WTC11 (cell line): ENCODE measurements at regions not wholly inside any gene's neighbourhood (a gene's known extent, or its start where the extent isn't known, plus 50 kb on each side); places are given as distances from the start of the nearest gene placed in this dataset.

ENCODE experiments used
- ATAC-seq: fragments of 200-7000 bp; cut with Tn5 transposase; 2 replicates; pipeline ENCODE4 v1.10.0; 2021; ENCODE audit warnings: mild to moderate bottlenecking, moderate library complexity
- CTCF ChIA-PET: fragments of 300-600 bp; sonication (Branson Sonifier 250); formaldehyde crosslinking; loops from one replicate; lab custom pipeline; 2021; ENCODE audit warnings: antibody characterized with exemption; lab: Charles Lee
- POLR2A ChIA-PET: fragments of 350-600 bp; sonication (Branson Sonifier 250); formaldehyde crosslinking; loops from one replicate; lab custom pipeline; 2021; ENCODE audit warnings: antibody characterized with exemption; lab: Charles Lee
- DNase-seq: peaks from one replicate; pipeline ENCODE4 v3.0.0; 2021; ENCODE audit warnings: low spot score
- H3K27ac Mint-ChIP-seq: 2 replicates; pipeline ENCODE4 v1.8.0; 2021; ENCODE audit warnings: mixed read lengths
- H3K27me3 Mint-ChIP-seq: 2 replicates; pipeline ENCODE4 v1.8.0; 2021; ENCODE audit warnings: low read depth, mild to moderate bottlenecking, moderate library complexity, mixed read lengths
- H3K36me3 Mint-ChIP-seq: 2 replicates; pipeline ENCODE4 v1.8.0; 2021; ENCODE audit warnings: mixed read lengths
- H3K4me1 Mint-ChIP-seq: 2 replicates; pipeline ENCODE4 v1.8.0; 2022; ENCODE audit warnings: mixed read lengths
- H3K4me3 Mint-ChIP-seq: 2 replicates; pipeline ENCODE4 v1.8.0; 2021; ENCODE audit warnings: mild to moderate bottlenecking, moderate library complexity, mixed read lengths
- H3K9me3 Mint-ChIP-seq: 2 replicates; pipeline ENCODE4 v1.8.0; 2021; ENCODE audit warnings: mixed read lengths
- ARID4B ChIP-seq: sonication (generic); formaldehyde crosslinking; IDR thresholded peaks from 2 replicates; pipeline ENCODE4 v1.8.0; 2023; ENCODE audit warnings: missing genetic modification reagents, mild to moderate bottlenecking, borderline replicate concordance
- ATF2 ChIP-seq: sonication (generic); formaldehyde crosslinking; IDR thresholded peaks from 2 replicates; pipeline ENCODE4 v1.8.1; 2022; ENCODE audit warnings: low read depth, missing genetic modification reagents, borderline replicate concordance
- CREB1 ChIP-seq: sonication (generic); formaldehyde crosslinking; IDR thresholded peaks from 2 replicates; pipeline ENCODE4 v1.8.0; 2023; ENCODE audit warnings: mild to moderate bottlenecking, missing genetic modification reagents
- EMX1 ChIP-seq: fragments of 250-450 bp; sonication (Bioruptor Pico); IDR thresholded peaks from 2 replicates; pipeline ENCODE4 v1.8.0; 2021; ENCODE audit warnings: mild to moderate bottlenecking
- GRHL2 ChIP-seq: fragments of 250-450 bp; sonication (Bioruptor Pico); IDR thresholded peaks from 2 replicates; pipeline ENCODE4 v1.8.0; 2022; ENCODE audit warnings: mild to moderate bottlenecking, moderate library complexity; ENCODE audit not compliant: insufficient replicate concordance, severe bottlenecking
- GTF2I ChIP-seq: fragments of 250-450 bp; sonication (Bioruptor Pico); conservative IDR thresholded peaks from 2 replicates; pipeline ENCODE4 v1.4.0; 2021; ENCODE audit warnings: mild to moderate bottlenecking
- HMGXB4 ChIP-seq: sonication (generic); formaldehyde crosslinking; IDR thresholded peaks from 2 replicates; pipeline ENCODE4 v1.8.1; 2023; ENCODE audit warnings: mild to moderate bottlenecking, moderate library complexity, missing genetic modification reagents
- IRF1 ChIP-seq: sonication (generic); formaldehyde crosslinking; IDR thresholded peaks from 2 replicates; pipeline ENCODE4 v1.8.0; 2023; ENCODE audit warnings: missing genetic modification reagents
- IRF2 ChIP-seq: sonication (generic); formaldehyde crosslinking; IDR thresholded peaks from 2 replicates; pipeline ENCODE4 v1.8.0; 2022; ENCODE audit warnings: low read depth, missing genetic modification reagents, borderline replicate concordance
- KAT7 ChIP-seq: sonication (generic); formaldehyde crosslinking; IDR thresholded peaks from 2 replicates; pipeline ENCODE4 v1.8.1; 2023; ENCODE audit warnings: missing genetic modification reagents, mild to moderate bottlenecking, borderline replicate concordance
- MXD4 ChIP-seq: fragments of 250-450 bp; sonication (Bioruptor Pico); IDR thresholded peaks from 2 replicates; pipeline ENCODE4 v1.8.0; 2021; ENCODE audit warnings: mild to moderate bottlenecking, moderate library complexity, borderline replicate concordance
- MYBL2 ChIP-seq: sonication (generic); formaldehyde crosslinking; IDR thresholded peaks from 2 replicates; pipeline ENCODE4 v1.8.1; 2023; ENCODE audit warnings: mild to moderate bottlenecking, moderate library complexity, missing genetic modification reagents
- NR1H2 ChIP-seq: sonication (generic); formaldehyde crosslinking; IDR thresholded peaks from 2 replicates; pipeline ENCODE4 v1.9.0; 2021; ENCODE audit warnings: mild to moderate bottlenecking, moderate library complexity, missing genetic modification reagents
- NR2C2 ChIP-seq: sonication (generic); formaldehyde crosslinking; IDR thresholded peaks from 2 replicates; pipeline ENCODE4 v1.8.0; 2022; ENCODE audit warnings: mild to moderate bottlenecking, missing genetic modification reagents
- NR3C1 ChIP-seq: sonication (generic); formaldehyde crosslinking; conservative IDR thresholded peaks from 2 replicates; pipeline ENCODE4 v1.8.1; 2023; ENCODE audit warnings: low read depth, mild to moderate bottlenecking, missing genetic modification reagents
- OVOL2 ChIP-seq: fragments of 250-450 bp; sonication (Bioruptor Pico); IDR thresholded peaks from 2 replicates; pipeline ENCODE4 v1.9.0; 2021; ENCODE audit warnings: mild to moderate bottlenecking, borderline replicate concordance
- SP1 ChIP-seq: sonication (generic); formaldehyde crosslinking; conservative IDR thresholded peaks from 2 replicates; pipeline ENCODE4 v1.8.1; 2022; ENCODE audit warnings: missing genetic modification reagents
- TEAD4 ChIP-seq: sonication (generic); formaldehyde crosslinking; IDR thresholded peaks from 2 replicates; pipeline ENCODE4 v1.8.0; 2022; ENCODE audit warnings: mild to moderate bottlenecking, missing genetic modification reagents
- ZBTB43 ChIP-seq: sonication (generic); formaldehyde crosslinking; IDR thresholded peaks from 2 replicates; pipeline ENCODE4 v1.8.1; 2023; ENCODE audit warnings: mild to moderate bottlenecking, missing genetic modification reagents
- ZNF138 ChIP-seq: sonication (generic); formaldehyde crosslinking; conservative IDR thresholded peaks from 2 replicates; pipeline ENCODE4 v1.8.1; 2022; ENCODE audit warnings: mild to moderate bottlenecking, moderate library complexity, missing genetic modification reagents
- ZNF532 ChIP-seq: fragments of 250-450 bp; sonication (Bioruptor Pico); IDR thresholded peaks from 2 replicates; pipeline ENCODE4 v1.9.0; 2021; ENCODE audit warnings: mild to moderate bottlenecking, borderline replicate concordance
- ZNF671 ChIP-seq: fragments of 250-450 bp; sonication (Bioruptor Pico); IDR thresholded peaks from 2 replicates; pipeline ENCODE4 v1.8.0; 2021; ENCODE audit warnings: mild to moderate bottlenecking
- TF ChIP-seq, protein P1 (sequence below): sonication (generic); formaldehyde crosslinking; IDR thresholded peaks from 2 replicates; pipeline ENCODE4 v1.8.1; 2022; ENCODE audit warnings: mild to moderate bottlenecking, moderate library complexity, missing genetic modification reagents

- no peak for TF ChIP-seq ATF2 (CRISPR knock-in tag)
- TF ChIP-seq NR3C1 (CRISPR knock-in tag) = no peak
- TF ChIP-seq ARID4B (CRISPR knock-in tag) = no peak
- no peak for TF ChIP-seq NR1H2 (CRISPR knock-in tag)
- TF ChIP-seq ZBTB43 (CRISPR knock-in tag) = no peak
Observed at GRCh38 chr2:111627256-111627655, 256.7 kb downstream of the ANAPC1 start (continued).

DNA sequence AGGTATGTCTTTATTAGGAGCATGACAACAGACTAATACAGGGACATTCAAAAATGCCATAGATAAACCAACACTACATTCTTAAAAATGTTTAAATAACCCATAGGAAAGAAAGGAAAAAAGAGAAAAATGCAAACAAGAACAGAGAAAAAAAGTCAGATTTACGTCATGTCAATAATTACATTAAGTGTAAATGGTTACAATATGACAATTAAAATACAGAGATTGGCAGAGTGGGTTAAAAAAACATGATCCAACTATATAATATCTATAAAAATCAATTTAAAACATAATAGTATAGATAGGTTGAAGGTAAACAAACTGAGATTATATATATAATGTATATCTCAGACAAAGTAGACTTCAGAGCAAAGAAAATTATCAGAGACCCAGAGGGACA is 255.8 kb downstream of the ANAPC1 start:
- no peaks in the 10 kb centered on the region for H3K4me1 Mint-ChIP-seq
- ChIA-PET POLR2A (no interaction called here), CTCF (no interaction called here)
- peaks cover 42% of the 10 kb centered on the region for H3K9me3 Mint-ChIP-seq
- H3K27ac Mint-ChIP-seq = no peak overlapping the region
- H3K27me3 Mint-ChIP-seq = no peaks in the 10 kb centered on the region
- H3K4me3 Mint-ChIP-seq = no peak overlapping the region
- DNase-seq = no peak
- no peak for ATAC-seq
- peaks cover 21% of the 10 kb centered on the region for H3K36me3 Mint-ChIP-seq
- TF ChIP-seq KAT7 (CRISPR knock-in tag) (no peak), MXD4 (CRISPR knock-in tag) (no peak), ZNF138 (no peak), MYBL2 (CRISPR knock-in tag) (no peak), IRF1 (CRISPR knock-in tag) (no peak), NR2C2 (CRISPR knock-in tag) (no peak), HMGXB4 (no peak), OVOL2 (no peak), GRHL2 (no peak), SP1 (no peak), IRF2 (CRISPR knock-in tag) (no peak), ZNF532 (CRISPR knock-in tag) (no peak), EMX1 (CRISPR knock-in tag) (no peak), TEAD4 (no peak), CREB1 (CRISPR knock-in tag) (no peak), ZNF671 (CRISPR knock-in tag) (no peak), GTF2I (CRISPR knock-in tag) (no peak)
- TF ChIP-seq, protein P1, sequence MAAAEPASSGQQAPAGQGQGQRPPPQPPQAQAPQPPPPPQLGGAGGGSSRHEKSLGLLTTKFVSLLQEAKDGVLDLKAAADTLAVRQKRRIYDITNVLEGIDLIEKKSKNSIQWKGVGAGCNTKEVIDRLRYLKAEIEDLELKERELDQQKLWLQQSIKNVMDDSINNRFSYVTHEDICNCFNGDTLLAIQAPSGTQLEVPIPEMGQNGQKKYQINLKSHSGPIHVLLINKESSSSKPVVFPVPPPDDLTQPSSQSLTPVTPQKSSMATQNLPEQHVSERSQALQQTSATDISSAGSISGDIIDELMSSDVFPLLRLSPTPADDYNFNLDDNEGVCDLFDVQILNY (CRISPR knock-in tag) = no peak
